Activated CD4-positive, alpha-beta memory T cell treated with anti-CD3 and anti-CD28 coated beads, Interleukin-2, amount 10 ng/mL, durations not matched to agents 7 days and 5 days (primary cell): ENCODE measurements at regions not wholly inside any gene's neighbourhood (a gene's known extent, or its start where the extent isn't known, plus 50 kb on each side); places are given as distances from the start of the nearest gene placed in this dataset.

Experiments used
- CTCF ChIA-PET: fragments of 350-600 bp; sonication (Branson Sonifier 250); formaldehyde crosslinking; loops from one replicate; lab custom pipeline; 2021; ENCODE audit warnings: antibody characterized with exemption, inconsistent platforms; lab: Charles Lee
- POLR2A ChIA-PET: fragments of 350-600 bp; sonication (Branson Sonifier 250); formaldehyde crosslinking; loops from one replicate; lab custom pipeline; 2021; ENCODE audit warnings: antibody characterized with exemption; lab: Charles Lee
- DNase-seq: peaks from one replicate; pipeline ENCODE4 v3.0.0-alpha.2; 2020
- H3K27ac Mint-ChIP-seq: one replicate; pipeline ENCODE4 v1.8.0; 2021; ENCODE audit warnings: mild to moderate bottlenecking, mixed read lengths
- H3K27me3 Mint-ChIP-seq: one replicate; pipeline ENCODE4 v1.8.0; 2021; ENCODE audit warnings: mixed read lengths
- H3K36me3 Mint-ChIP-seq: one replicate; pipeline ENCODE4 v1.8.0; 2021; ENCODE audit warnings: low read depth, mixed read lengths
- H3K4me1 Mint-ChIP-seq: one replicate; pipeline ENCODE4 v1.8.0; 2021; ENCODE audit warnings: mixed read lengths
- H3K4me3 Mint-ChIP-seq: one replicate; pipeline ENCODE4 v1.8.0; 2021; ENCODE audit warnings: mild to moderate bottlenecking, mixed read lengths
- H3K9me3 Mint-ChIP-seq: one replicate; pipeline ENCODE4 v1.8.0; 2021; ENCODE audit warnings: mixed read lengths

DNA sequence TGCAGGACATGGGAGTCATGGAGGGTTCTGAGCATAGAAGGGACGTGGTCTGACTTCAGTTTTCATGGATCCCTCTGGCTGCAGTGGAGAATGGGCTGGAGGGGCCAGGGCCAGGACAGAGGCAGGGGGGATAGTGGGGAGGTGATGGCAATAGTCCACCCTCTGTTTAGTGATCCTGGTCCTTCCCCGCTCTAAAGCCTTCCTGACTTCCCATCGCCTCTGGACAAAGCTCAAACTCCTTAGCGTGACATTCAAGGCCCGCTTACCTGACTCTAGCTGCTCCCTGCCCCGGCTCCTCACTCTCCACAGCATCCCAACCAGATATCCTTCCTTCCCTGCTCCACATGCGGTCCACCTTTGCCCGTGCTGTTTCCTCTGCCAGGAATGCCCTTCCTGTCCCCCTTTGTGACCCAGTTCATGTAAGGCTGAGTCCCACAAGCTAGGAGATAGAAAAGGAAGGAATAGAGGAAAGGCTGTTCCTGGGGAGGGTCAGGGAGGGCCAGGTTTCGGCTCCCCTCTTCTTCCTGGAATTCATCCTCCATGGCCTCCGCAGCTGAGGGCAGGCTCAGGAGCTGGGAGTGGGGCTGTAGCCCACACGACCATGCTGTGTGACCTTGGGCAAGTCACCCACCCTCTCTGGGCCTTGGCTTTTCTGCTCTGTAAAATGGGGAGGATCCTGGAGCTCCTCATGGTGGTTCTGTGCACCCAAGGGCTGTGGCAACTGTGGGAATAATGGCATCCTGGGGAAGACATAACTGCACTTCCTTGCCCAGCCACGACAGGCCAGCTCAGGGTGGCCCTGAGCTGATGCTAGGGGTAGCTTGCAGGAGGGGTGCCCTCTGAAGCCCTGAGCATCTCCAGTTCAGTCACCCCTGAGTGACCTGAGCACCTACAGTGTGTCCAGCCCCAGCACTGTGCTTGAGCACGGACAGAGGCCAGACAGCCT lies 116.1 kb downstream of the CEBPB start:
- Mint-ChIP-seq H3K4me1 (peaks cover 11% of the 10 kb centered on the region), H3K36me3 (no peaks in the 10 kb centered on the region), H3K9me3 (no peaks in the 10 kb centered on the region), H3K4me3 (no peak overlapping the region), H3K27me3 (peaks cover 4% of the 10 kb centered on the region), H3K27ac (no peak overlapping the region)
- ChIA-PET CTCF (interaction anchor here (0.9 kb wide), 1 partner anchor 273 kb away, joined by 3 read pairs; no protein-coding TSS in a partner anchor), POLR2A (no interaction called here)
- DNase-seq, result no peak

DNA sequence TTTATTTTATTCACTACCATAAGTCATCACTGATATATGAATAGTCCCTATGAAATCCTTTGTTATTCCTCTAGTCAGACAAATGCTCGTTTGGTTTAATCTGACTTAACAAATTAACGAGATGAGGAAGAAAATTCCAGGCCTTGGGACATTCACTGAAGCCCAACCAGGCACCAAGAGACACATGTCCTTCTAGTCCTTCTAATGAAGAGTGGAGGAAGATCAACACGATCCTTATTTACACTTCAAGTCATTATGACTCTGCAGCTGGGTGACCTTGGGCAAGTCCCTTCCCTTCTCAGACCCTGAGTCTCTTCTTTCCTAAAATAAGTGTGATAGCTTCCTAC lies 117.5 kb downstream of the CEBPB start:
- CTCF ChIA-PET, result no interaction called here
- POLR2A ChIA-PET, result no interaction called here
- no peak for DNase-seq
- Mint-ChIP-seq H3K27me3 (peaks cover 3% of the 10 kb centered on the region), H3K27ac (no peak overlapping the region), H3K36me3 (no peaks in the 10 kb centered on the region), H3K4me3 (no peak overlapping the region), H3K9me3 (no peaks in the 10 kb centered on the region), H3K4me1 (peaks cover 3% of the 10 kb centered on the region)

DNA sequence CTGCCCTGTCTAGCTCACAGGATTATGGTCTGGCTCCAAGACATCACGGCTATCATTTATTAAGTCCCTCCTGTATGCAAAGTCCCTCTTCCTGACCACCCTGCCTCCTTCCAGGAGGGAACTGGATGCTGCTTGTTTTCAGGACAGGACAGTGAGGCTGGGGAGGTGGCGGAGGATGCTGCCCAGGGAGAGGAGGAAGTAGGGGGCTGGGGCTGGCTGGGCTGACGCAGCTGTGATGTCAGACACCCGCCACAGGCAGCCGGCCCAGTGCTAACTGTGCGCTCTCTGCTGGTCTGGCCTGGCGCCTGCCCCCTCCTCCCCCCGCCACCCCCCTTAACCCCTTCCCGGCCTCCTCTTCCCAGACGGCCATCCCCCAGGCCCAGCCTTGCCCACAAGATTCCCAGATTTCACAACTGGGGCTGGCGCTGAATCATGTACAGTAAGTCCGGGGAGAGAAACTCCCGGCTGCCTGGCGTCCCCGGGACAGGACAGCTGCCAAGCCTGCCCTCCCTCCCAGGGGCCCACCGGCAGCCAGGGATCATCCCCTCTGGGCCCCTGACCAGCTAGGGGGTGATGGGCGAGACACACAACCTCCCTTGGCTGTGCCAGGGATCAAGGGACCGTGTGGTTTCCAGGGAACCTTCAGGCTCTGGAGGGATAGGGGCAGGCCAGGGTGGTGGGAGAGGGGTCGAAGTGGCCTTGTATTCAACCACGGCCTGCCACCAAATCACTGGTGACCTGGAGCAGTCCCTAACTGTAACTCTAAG lies 118.1 kb downstream of the CEBPB start:
- Mint-ChIP-seq H3K9me3 (no peaks in the 10 kb centered on the region), H3K36me3 (no peaks in the 10 kb centered on the region), H3K4me1 (peaks cover 3% of the 10 kb centered on the region), H3K27ac (no peak overlapping the region), H3K4me3 (no peak overlapping the region), H3K27me3 (peaks cover 9% of the 10 kb centered on the region)
- DNase-seq, result no peak
- POLR2A ChIA-PET, result no interaction called here
- CTCF ChIA-PET, result no interaction called here

DNA sequence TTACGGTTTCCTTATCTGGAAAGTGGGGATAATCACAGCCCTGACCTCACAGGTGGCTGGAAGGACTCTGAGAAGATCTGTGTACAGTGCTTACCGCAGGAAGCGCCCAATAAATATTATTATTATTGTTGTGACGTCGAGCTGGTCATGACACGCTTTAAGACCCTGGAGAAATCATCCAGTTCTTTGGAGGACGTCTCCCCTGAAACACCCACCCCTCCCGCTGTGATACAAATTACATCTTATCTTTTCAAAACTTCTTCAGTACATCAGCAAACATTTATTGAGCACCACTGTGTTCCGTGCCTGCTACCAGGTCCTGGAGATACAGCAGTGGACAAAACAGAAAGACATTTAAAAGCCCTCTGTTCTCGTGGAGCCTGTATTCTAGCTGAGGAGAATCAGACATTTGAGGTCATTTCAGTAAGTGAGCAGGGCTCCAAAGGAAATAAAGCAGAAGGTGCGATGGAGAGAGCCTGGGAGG lies 118.7 kb downstream of the CEBPB start:
- Mint-ChIP-seq H3K27me3 (peaks cover 15% of the 10 kb centered on the region), H3K4me1 (peaks cover 3% of the 10 kb centered on the region), H3K27ac (no peak overlapping the region), H3K9me3 (no peaks in the 10 kb centered on the region), H3K4me3 (no peak overlapping the region), H3K36me3 (no peaks in the 10 kb centered on the region)
- no peak for DNase-seq
- POLR2A ChIA-PET, result no interaction called here
- CTCF ChIA-PET, result no interaction called here

DNA sequence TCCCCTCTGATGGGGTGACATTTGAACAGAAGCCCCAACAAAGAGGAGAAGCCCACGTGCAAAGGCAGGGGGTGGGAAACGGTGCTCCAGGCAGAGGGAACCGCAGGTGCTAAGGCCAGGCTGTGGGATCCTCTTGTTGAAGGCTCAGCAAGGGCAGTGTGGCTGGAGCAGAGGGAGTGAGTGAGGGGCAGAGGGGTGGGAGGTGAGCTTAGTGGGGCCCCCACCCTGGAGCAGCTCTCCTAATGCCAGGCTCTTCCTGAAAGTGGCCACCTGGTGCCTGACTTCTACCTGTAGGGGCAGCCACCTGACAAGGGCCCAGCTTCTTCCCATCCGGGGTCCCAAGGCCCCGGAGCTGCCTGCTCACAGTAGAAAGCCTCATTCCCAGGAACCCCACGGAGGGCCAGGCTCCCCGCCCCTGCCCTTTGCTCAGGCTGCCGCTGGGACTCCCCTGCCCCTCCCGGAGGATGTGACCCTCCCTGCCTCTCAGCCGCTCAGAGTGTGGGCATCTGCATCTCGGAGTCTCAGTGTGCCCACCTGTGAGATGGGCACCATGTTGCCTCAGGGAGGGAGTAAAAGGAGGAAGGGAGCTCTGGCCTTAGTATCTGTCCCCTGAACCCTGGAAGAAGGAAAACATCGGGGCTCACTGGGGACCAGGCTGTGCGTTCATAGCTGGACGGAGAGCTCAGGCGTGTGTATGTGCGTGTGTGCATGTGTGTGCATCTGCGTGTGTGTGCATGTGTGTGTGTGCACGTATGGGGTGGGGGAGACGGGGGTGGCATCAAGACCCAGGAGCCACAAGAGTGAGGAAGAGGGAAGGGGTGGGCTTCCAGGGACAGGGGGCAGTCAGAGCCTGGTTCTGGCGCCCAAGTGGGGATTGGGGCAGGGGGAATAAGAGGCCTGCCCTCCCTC lies 119.4 kb downstream of the CEBPB start:
- Mint-ChIP-seq H3K27ac (no peak overlapping the region), H3K4me3 (no peak overlapping the region), H3K4me1 (peaks cover 3% of the 10 kb centered on the region), H3K9me3 (no peaks in the 10 kb centered on the region), H3K27me3 (peaks cover 21% of the 10 kb centered on the region), H3K36me3 (no peaks in the 10 kb centered on the region)
- DNase-seq, result no peak
- ChIA-PET CTCF (no interaction called here), POLR2A (no interaction called here)

DNA sequence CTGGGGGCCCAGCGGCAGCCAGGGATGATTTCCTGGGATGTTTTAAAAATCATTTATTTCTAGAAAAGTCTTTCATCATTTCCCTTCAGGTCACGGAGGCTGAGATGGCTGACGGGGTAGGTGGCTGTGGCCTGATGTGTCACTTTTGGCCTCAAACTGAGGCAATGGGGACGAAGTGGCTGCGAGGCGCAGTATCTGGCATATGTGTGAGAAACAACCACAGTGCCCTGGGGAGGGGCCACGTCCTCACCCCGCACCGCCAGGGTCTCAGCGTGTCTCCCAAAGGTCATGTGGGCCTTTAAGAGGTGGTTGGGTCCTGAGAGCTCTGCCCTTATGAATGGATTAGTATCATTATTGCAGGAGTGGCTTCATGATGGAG lies 120.0 kb downstream of the CEBPB start:
- no peak overlapping the region for H3K4me3 Mint-ChIP-seq
- ChIA-PET CTCF (no interaction called here), POLR2A (no interaction called here)
- no peaks in the 10 kb centered on the region for H3K36me3 Mint-ChIP-seq
- H3K9me3 Mint-ChIP-seq, result no peaks in the 10 kb centered on the region
- peaks cover 3% of the 10 kb centered on the region for H3K4me1 Mint-ChIP-seq
- peaks cover 23% of the 10 kb centered on the region for H3K27me3 Mint-ChIP-seq
- H3K27ac Mint-ChIP-seq, result no peak overlapping the region
- DNase-seq, result no peak

DNA sequence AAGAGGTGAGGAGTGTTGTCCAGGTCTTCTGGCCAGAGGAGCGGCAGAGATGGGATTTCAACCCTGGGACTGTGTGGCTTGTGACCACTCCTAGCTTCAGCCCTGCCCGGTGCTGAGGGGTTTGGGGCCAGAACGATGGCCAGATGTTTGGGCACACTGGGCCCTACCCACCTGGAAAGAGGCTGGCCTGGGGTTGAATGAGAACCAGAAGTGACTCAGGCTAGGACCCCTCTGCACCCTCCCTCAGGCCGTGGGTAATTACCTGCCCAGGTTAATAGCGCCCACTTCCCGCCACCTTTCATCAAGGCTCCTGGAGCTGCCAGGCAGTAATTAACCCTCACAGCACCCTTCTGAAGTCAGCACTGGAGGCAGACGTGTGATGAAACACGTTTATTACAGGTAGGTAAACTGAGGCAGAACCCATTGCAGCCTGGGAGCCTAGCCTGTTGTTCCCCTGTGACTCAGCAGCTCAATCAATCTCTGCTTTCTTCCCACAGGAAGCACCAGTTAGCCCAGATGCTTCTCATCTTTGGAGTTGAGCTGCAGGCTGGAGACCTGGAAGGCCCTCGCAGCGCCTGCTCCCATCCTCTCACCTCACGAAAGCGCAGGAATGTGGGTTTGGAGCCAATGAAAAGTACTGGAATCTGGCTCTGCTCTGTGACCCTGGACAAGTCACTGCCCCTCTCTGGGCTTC lies 120.8 kb downstream of the CEBPB start:
- ChIA-PET POLR2A (no interaction called here), CTCF (no interaction called here)
- DNase-seq, result no peak
- Mint-ChIP-seq H3K4me3 (no peak overlapping the region), H3K27ac (no peak overlapping the region), H3K9me3 (no peaks in the 10 kb centered on the region), H3K27me3 (peaks cover 30% of the 10 kb centered on the region), H3K4me1 (peaks cover 3% of the 10 kb centered on the region), H3K36me3 (no peaks in the 10 kb centered on the region)

DNA sequence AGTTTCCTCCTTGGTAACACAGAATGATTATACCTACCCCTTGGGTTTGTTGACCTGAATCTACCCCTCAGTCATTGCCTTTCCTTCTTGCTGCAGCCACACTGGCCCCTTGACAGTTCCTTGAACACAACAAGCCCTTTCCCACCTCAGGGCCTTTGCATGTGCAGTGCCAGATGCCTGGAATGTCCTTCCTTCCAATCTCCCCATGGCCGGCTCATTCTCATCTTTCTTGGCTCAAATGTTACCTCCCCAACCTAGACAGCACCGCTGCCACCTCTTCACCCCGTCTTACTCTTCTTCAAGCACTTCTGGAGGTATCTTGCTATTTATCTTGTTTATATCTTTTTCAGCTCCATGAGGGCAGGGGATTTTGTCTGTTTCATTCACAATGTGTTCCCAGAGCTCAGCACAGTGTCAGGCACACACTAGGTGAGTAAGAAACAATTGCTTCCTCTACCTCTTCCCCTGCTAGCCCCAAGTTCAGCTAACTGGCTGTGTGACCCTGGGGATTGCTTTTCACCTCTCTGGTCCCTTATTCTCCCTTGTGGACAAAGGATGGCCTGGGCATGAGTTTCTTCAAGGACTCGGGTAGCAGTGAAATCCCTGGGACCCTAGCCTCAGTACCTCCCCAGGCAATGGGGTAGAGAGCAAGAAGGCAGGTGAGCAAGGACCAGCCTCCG lies 121.5 kb downstream of the CEBPB start:
- H3K27me3 Mint-ChIP-seq, result peaks cover 34% of the 10 kb centered on the region
- ChIA-PET POLR2A (no interaction called here), CTCF (no interaction called here)
- no peak overlapping the region for H3K4me3 Mint-ChIP-seq
- peaks cover 3% of the 10 kb centered on the region for H3K4me1 Mint-ChIP-seq
- no peak overlapping the region for H3K27ac Mint-ChIP-seq
- H3K9me3 Mint-ChIP-seq, result no peaks in the 10 kb centered on the region
- peaks cover 2% of the 10 kb centered on the region for H3K36me3 Mint-ChIP-seq
- DNase-seq, result no peak

DNA sequence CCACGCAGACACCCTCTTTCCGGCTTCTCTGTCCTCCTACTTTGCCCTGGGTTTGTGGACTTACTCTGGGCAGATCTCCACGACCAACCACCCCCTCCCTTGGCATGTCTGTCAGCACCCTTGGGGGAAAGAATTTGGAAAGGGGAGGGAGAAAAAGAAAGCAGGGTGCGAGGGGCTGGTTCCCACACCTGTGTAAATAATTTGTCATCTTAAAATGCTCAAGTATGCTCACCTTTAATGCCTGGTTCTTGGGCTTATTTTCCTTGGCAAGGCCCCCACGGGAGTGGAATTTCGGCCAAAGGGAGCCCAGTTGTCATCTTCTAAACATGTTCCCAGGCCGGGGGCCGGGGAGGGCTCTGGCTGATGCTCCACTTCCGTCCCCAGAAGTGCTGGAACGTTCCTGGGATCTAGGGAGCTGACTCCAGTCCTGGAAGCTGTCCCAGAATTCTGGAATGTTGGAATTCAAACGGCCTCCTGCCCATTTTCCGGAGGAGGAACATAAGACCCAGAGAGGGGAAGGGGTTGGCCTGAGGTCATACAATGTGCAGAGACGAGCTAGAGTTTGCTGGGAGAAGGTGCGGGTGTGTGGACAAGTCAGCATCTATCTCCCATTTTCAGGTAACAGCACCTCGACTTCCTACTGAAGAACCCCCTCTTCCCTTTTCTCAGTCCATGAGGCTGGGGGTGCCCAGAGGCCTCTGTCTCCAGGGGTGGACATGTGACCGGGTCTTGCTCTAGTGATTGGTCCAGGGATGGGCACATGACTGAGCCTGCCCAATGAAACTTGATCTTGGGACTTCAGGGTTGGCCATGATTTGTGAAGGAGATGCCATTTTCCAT lies 122.3 kb downstream of the CEBPB start:
- H3K27me3 Mint-ChIP-seq, result peaks cover 36% of the 10 kb centered on the region
- H3K27ac Mint-ChIP-seq, result no peak overlapping the region
- CTCF ChIA-PET, result no interaction called here

DNA sequence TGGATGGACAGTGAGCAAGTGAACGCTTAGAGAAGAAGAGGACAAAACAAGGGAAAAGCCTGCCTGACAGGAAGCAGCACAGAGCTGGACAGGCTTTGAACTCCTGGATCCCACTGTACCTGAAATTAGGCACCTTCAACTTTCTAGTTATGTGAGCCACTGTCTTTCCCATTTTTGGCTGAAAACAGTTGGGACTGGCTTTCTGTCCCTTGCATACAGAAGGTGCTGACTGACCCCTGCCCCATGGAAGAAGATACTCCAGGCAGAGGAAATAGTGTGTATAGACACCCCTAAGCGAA lies 122.8 kb downstream of the CEBPB start:
- CTCF ChIA-PET, result no interaction called here
- H3K27ac Mint-ChIP-seq, result no peak overlapping the region
- peaks cover 40% of the 10 kb centered on the region for H3K27me3 Mint-ChIP-seq
- peaks cover 2% of the 10 kb centered on the region for H3K36me3 Mint-ChIP-seq
- H3K4me3 Mint-ChIP-seq, result no peak overlapping the region
- POLR2A ChIA-PET, result interaction anchor here (1.0 kb wide), 1 partner anchor 26 kb away, joined by 4 read pairs; no protein-coding TSS in a partner anchor
- no peaks in the 10 kb centered on the region for H3K9me3 Mint-ChIP-seq
- H3K4me1 Mint-ChIP-seq, result peaks cover 3% of the 10 kb centered on the region
- DNase-seq, result no peak

More for the DNA sequence above, 122.3 kb downstream of the CEBPB start:
- DNase-seq, result no peak
- peaks cover 2% of the 10 kb centered on the region for H3K36me3 Mint-ChIP-seq
- POLR2A ChIA-PET, result no interaction called here
- peaks cover 3% of the 10 kb centered on the region for H3K4me1 Mint-ChIP-seq
- H3K9me3 Mint-ChIP-seq, result no peaks in the 10 kb centered on the region
- no peak overlapping the region for H3K4me3 Mint-ChIP-seq

DNA sequence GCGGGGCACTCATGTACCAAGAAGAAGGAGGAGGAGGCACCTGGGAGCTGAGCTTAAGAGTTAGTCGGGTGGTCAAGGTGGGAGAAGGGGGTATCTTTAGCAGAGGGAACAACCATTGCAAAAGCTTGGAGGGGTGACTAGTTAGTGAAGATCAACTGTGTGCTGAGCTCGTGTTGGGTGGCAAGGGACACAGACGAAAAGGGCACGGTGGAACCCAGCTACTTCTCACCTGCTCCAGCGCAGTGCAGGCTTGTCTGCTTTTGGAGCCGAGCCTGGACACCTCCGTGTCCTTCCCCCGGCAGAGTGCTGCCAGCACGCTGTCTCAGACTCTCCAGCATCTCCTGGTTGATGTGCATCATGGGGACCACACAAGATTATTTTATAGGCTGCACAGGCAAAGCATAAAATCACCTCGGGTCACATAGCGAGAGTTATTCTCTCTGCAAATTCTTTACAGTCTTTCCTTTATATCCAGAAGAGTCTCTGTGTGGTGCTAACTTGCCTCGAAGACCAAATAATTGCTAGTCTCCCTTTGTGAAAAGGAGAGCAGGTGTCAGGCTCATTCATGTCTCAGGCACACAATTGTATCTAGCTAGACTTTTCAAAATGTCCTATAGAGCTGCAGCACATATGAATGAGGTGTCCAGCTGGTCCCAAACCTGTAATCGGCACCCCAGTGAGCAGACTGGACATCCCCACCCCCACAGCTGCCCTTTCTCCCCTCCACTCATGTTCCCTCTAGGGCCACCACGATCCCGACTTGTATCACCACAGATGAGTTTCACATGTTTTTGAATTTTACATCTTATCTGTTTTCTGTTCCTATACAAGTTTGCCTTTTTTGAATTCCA lies 123.4 kb downstream of the CEBPB start:
- H3K36me3 Mint-ChIP-seq, result peaks cover 2% of the 10 kb centered on the region
- ChIA-PET POLR2A (interaction anchor here (0.6 to 1.0 kb wide), 2 partner anchors 26 to 150 kb away, joined by 3 to 4 read pairs; no protein-coding TSS in a partner anchor), CTCF (no interaction called here)
- no peaks in the 10 kb centered on the region for H3K9me3 Mint-ChIP-seq
- peaks cover 3% of the 10 kb centered on the region for H3K4me1 Mint-ChIP-seq
- peaks cover 42% of the 10 kb centered on the region for H3K27me3 Mint-ChIP-seq
- no peak overlapping the region for H3K27ac Mint-ChIP-seq
- DNase-seq, result no peak
- no peak overlapping the region for H3K4me3 Mint-ChIP-seq
